HEK293T (cell line): ENCODE measurements at regions not wholly inside any gene's neighbourhood (a gene's known extent, or its start where the extent isn't known, plus 50 kb on each side); places are given as distances from the start of the nearest gene placed in this dataset.

Experiments used
- CTCF ChIA-PET: fragments of 350-600 bp; formaldehyde crosslinking; extraction: SDS; loops from one replicate; lab custom pipeline; 2021; ENCODE audit warnings: antibody characterized with exemption, inconsistent platforms; lab: Yijun Ruan, JAX
- POLR2A ChIA-PET: fragments of 350-600 bp; formaldehyde crosslinking; extraction: SDS; loops from one replicate; lab custom pipeline; 2020; ENCODE audit warnings: antibody characterized with exemption, inconsistent platforms; lab: Yijun Ruan, JAX
- DNase-seq: peaks from one replicate; pipeline ENCODE4 v3.0.0; 2012; ENCODE audit warnings: mixed read lengths; ENCODE audit errors: extremely low spot score
- ARNT ChIP-seq: fragments of 450-650 bp; IDR thresholded peaks from 2 replicates; pipeline ENCODE4 v1.6.1; 2017; ENCODE audit warnings: mild to moderate bottlenecking
- BHLHE40 ChIP-seq: fragments of 450-650 bp; IDR thresholded peaks from 2 replicates; pipeline ENCODE4 v1.6.1; 2016; ENCODE audit warnings: mild to moderate bottlenecking, moderate library complexity, borderline replicate concordance
- CTBP1 ChIP-seq: fragments of 450-650 bp; IDR thresholded peaks from 2 replicates; pipeline ENCODE4 v1.6.1; 2016; ENCODE audit warnings: borderline replicate concordance
- ELF4 ChIP-seq: fragments of 450-650 bp; IDR thresholded peaks from 2 replicates; pipeline ENCODE4 v1.6.1; 2017; ENCODE audit warnings: antibody characterized with exemption
- FOXA1 ChIP-seq: fragments of 450-650 bp; IDR thresholded peaks from 2 replicates; pipeline ENCODE4 v1.6.1; 2016; ENCODE audit warnings: mild to moderate bottlenecking
- FOXK2 ChIP-seq: fragments of 450-650 bp; IDR thresholded peaks from 2 replicates; pipeline ENCODE4 v1.6.1; 2016; ENCODE audit warnings: mild to moderate bottlenecking
- FOXM1 ChIP-seq: fragments of 450-650 bp; IDR thresholded peaks from 2 replicates; pipeline ENCODE4 v1.6.1; 2017; ENCODE audit warnings: mild to moderate bottlenecking, borderline replicate concordance
- HDGF ChIP-seq: fragments of 450-650 bp; IDR thresholded peaks from 2 replicates; pipeline ENCODE4 v1.6.1; 2017; ENCODE audit warnings: antibody characterized with exemption, borderline replicate concordance
- L3MBTL2 ChIP-seq: fragments of 450-650 bp; conservative IDR thresholded peaks from 2 replicates; pipeline ENCODE4 v1.6.1; 2016; ENCODE audit warnings: mild to moderate bottlenecking
- LEF1 ChIP-seq: fragments of 450-650 bp; IDR thresholded peaks from 2 replicates; pipeline ENCODE4 v1.6.1; 2017; ENCODE audit warnings: mild to moderate bottlenecking, borderline replicate concordance
- NFRKB ChIP-seq: fragments of 450-650 bp; IDR thresholded peaks from 2 replicates; pipeline ENCODE4 v1.6.1; 2016; ENCODE audit warnings: mild to moderate bottlenecking, moderate library complexity
- SP1 ChIP-seq: fragments of 450-650 bp; IDR thresholded peaks from 2 replicates; pipeline ENCODE4 v1.6.1; 2017
- SUZ12 ChIP-seq: fragments of 450-650 bp; IDR thresholded peaks from 2 replicates; pipeline ENCODE4 v1.6.1; 2016; ENCODE audit warnings: mild to moderate bottlenecking
- TARDBP ChIP-seq: fragments of 450-650 bp; IDR thresholded peaks from 2 replicates; pipeline ENCODE4 v1.6.1; 2016
- ZNF384 ChIP-seq: fragments of 450-650 bp; IDR thresholded peaks from 2 replicates; pipeline ENCODE4 v1.6.1; 2016
- TF ChIP-seq, protein P1 (sequence below): fragments of 450-650 bp; IDR thresholded peaks from 2 replicates; pipeline ENCODE4 v1.6.1; 2016

DNA sequence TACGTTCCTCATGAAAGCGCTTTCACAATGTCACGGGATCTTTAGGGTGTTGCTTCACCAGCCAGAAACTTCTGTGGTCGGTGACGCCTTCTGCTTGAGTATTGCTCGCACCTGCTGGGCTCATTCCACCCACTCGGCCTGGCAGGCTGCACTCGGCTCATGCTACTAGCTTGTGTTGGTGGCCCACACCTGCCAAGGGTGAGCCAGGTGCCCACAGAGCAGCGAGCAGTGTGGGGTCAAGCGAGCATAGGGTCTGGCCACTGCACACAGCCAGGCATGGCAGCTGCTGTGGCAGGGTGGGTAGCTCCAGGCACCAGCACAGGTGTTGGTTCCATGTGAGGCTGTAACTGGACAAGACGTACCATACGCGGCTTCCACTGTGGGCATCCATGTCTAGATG lies 202.9 kb upstream of the CADM2 start:
- TF ChIP-seq LEF1 (no peak), FOXK2 (no peak), ZNF384 (no peak), SUZ12 (no peak), NFRKB (no peak), FOXA1 (no peak)
- TF ChIP-seq, protein P1, sequence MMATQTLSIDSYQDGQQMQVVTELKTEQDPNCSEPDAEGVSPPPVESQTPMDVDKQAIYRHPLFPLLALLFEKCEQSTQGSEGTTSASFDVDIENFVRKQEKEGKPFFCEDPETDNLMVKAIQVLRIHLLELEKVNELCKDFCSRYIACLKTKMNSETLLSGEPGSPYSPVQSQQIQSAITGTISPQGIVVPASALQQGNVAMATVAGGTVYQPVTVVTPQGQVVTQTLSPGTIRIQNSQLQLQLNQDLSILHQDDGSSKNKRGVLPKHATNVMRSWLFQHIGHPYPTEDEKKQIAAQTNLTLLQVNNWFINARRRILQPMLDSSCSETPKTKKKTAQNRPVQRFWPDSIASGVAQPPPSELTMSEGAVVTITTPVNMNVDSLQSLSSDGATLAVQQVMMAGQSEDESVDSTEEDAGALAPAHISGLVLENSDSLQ: no peak
- ChIA-PET POLR2A (no interaction called here), CTCF (no interaction called here)
- no peak for DNase-seq

DNA sequence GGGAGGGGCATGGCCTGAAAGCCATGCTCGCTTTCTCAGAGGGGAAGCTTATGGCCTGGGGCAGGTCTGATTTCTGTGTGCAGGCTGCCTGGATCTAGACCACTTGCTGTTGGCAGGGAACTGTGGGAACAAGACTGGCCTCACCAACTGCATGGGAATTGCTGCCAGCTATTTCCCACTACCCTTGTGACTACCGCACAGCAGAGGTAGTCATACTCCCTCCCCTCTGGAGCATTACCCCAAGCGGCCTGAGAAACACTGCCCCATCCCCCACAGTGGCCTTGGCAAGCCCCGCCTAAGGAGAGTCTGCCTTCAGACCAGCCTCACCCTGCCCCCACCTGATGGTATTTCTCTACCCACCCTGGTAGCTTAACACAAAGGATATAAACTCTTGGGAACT lies 199.4 kb upstream of the CADM2 start:
- POLR2A ChIA-PET: no interaction called here
- TF ChIP-seq FOXK2 (no peak), ZNF384 (no peak), TARDBP (no peak), SUZ12 (no peak), FOXA1 (no peak), L3MBTL2 (no peak), CTBP1 (no peak), LEF1 (no peak), NFRKB (no peak)
- TF ChIP-seq, protein P1: no peak
- CTCF ChIA-PET: no interaction called here
- DNase-seq: no peak

DNA sequence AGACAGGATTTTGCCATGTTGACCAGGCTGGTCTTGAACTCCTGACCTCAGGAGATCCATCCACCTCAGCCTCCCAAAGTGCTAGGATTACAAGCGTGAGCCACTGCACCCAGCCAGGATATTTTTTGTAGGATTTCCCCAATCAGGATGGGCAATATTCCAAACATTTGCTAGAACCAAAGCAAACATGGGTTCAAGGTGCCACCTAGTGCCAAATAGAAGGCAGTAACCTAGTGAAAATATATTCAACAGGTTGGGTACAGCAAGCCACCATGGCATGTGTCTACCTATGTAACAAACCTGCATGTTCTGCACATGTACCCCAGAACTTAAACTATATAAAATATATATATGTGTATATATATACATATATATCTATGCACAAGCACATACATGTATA lies 185.9 kb upstream of the CADM2 start:
- no peak for DNase-seq
- CTCF ChIA-PET: no interaction called here
- TF ChIP-seq SP1 (no peak), FOXM1 (no peak), FOXA1 (no peak), FOXK2 (no peak), ARNT (no peak), L3MBTL2 (no peak), NFRKB (no peak), ELF4 (no peak), LEF1 (no peak), BHLHE40 (no peak)
- TF ChIP-seq, protein P1: no peak
- POLR2A ChIA-PET: no interaction called here

DNA sequence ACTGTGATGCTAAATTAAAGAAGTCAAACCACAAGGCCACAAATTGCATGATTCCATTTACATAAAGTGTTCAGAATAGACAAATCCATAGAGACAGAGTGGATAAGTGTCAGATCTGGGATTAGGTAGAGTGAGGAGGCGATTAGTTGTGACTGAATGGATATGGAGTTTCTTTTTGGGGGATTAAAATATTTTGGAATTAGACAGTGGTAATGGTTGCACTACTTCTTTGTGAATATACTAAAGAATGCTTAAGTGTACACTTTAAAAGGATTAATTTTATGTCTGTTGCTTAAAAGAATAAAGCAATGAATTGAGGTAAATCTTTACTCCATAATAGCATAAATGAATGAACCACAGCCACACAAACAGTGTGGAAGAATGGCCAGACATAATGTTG lies 175.5 kb upstream of the CADM2 start:
- POLR2A ChIA-PET: no interaction called here
- no peak for DNase-seq
- CTCF ChIA-PET: no interaction called here
- TF ChIP-seq, protein P1: no peak
- TF ChIP-seq LEF1 (no peak), FOXM1 (no peak), HDGF (no peak), NFRKB (no peak), SUZ12 (no peak), FOXA1 (no peak), ZNF384 (no peak), ARNT (no peak), L3MBTL2 (no peak), CTBP1 (no peak), SP1 (no peak)

DNA sequence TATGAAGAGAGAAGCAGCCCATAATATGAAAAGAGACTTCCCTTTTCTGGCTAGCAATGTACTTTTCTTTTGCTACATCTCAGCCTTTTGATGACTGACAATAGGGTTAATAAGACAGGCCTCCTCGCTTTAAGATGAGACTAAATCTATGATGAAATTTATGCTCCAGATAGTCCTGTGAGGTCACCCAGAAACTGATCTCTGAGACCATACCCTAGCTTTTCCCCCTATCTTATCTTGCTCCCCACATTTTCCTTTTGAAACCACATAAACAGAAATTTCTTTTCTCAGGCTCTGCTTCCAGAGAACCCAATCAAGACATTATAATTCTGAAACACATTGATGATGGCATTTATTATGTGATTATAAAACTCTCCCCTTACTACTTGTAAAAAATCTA lies 168.8 kb upstream of the CADM2 start:
- POLR2A ChIA-PET: no interaction called here
- no peak for DNase-seq
- TF ChIP-seq ARNT (no peak), FOXA1 (no peak), ELF4 (no peak), LEF1 (no peak), ZNF384 (no peak)
- CTCF ChIA-PET: no interaction called here

DNA sequence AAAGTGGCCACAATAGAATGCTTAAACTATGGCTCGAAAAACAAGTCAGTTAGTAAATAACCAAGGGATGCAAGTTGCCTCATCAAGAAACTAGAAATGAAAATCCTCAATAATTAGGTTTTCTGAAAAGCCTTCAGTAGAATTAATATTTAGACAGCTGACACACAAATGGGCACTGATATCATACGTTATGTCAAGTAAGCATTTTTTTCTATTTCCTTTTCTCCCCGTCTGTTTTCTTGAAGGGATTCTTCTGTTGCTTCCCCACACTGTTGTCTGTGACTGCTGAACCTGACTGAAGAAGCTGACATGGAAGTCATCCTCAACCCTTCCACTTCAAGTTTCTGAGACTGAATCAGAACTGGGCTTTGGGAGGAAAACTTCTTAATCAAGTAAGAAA lies 151.8 kb upstream of the CADM2 start:
- ChIA-PET POLR2A (no interaction called here), CTCF (no interaction called here)
- TF ChIP-seq HDGF (no peak), SP1 (no peak)
- DNase-seq: no peak

DNA sequence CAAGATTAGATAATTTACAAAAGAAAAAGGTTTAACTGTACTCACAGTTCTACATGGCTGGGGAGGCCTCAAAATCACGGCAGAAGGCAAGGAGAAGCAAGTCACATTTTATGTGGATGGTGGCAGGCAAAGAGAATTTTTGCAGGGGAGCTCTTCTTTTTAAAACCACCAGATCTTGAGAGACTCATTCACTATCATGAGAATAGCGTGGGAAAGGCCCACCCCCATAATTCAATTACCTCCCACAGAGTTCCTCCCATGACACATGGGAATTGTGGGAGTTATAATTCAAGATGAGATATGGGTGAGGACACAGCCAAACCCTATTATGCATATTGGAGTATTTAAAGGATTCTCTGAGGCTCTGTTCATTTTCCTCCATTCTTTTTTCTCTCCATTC lies 138.7 kb upstream of the CADM2 start:
- POLR2A ChIA-PET: no interaction called here
- no peak for DNase-seq
- CTCF ChIA-PET: no interaction called here
- TF ChIP-seq FOXK2 (no peak), ZNF384 (no peak), LEF1 (no peak), NFRKB (no peak), CTBP1 (no peak), FOXM1 (no peak), L3MBTL2 (no peak), SP1 (no peak), FOXA1 (no peak), HDGF (no peak), ELF4 (no peak), TARDBP (no peak)
- TF ChIP-seq, protein P1: no peak
